GM12891 (cell line): ENCODE measurements at regions not wholly inside any gene's neighbourhood (a gene's known extent, or its start where the extent isn't known, plus 50 kb on each side); places are given as distances from the start of the nearest gene placed in this dataset.

Source experiments
- POLR2A ChIP-seq: IDR thresholded peaks from 2 replicates; pipeline ENCODE4 v1.6.1; 2011; ENCODE audit warnings: low read depth, low read length, control low read depth
- POLR2AphosphoS5 ChIP-seq: IDR thresholded peaks from 2 replicates; pipeline ENCODE4 v1.6.1; 2011; ENCODE audit warnings: low read depth, low read length, control low read depth
- TAF1 ChIP-seq: IDR thresholded peaks from 2 replicates; pipeline ENCODE4 v1.6.1; 2011; ENCODE audit warnings: low read depth, low read length, control low read depth

- TF ChIP-seq POLR2A = no peak
- no peak for TF ChIP-seq TAF1
- TF ChIP-seq POLR2AphosphoS5 = no peak
These were observed 217.7 kb upstream of the HAND2 start for GRCh38 chr4:173747537-173748257.
